IPS DF 6.9 (cell line): ENCODE measurements at regions not wholly inside any gene's neighbourhood (a gene's known extent, or its start where the extent isn't known, plus 50 kb on each side); places are given as distances from the start of the nearest gene placed in this dataset.
A peak's percentile ranks its signal among the peaks of the same experiment; 100 is the strongest.
"Not testable (repeated sequence)": the region's sequence is repeated elsewhere in the genome, so short reads cannot be mapped to it uniquely, and the experiment has no call there.

Experiments
- DNase-seq: peaks from one replicate; pipeline ENCODE4 v3.0.0-alpha.2; 2013; ENCODE audit warnings: low read depth, low spot score
- H3K27ac ChIP-seq: one replicate; pipeline ENCODE4 v1.5.1; 2013; ENCODE audit warnings: low read length, control low read depth
- H3K27me3 ChIP-seq: 2 replicates; pipeline ENCODE4 v1.6.1; 2013; ENCODE audit warnings: mild to moderate bottlenecking, low read length; ENCODE audit not compliant: control insufficient read depth, insufficient read depth
- H3K36me3 ChIP-seq: 2 replicates; pipeline ENCODE4 v1.6.1; 2013; ENCODE audit warnings: low read length; ENCODE audit not compliant: control insufficient read depth, insufficient read depth
- H3K4me1 ChIP-seq: 2 replicates; pipeline ENCODE4 v1.6.1; 2013; ENCODE audit warnings: low read length; ENCODE audit not compliant: control insufficient read depth, insufficient read depth
- H3K4me3 ChIP-seq: 2 replicates; pipeline ENCODE4 v1.5.1; 2013; ENCODE audit warnings: mild to moderate bottlenecking, low read length
- H3K9me3 ChIP-seq: 2 replicates; pipeline ENCODE4 v1.6.1; 2013; ENCODE audit warnings: low read length, inconsistent platforms; ENCODE audit not compliant: control insufficient read depth, insufficient read depth
- WGBS: extraction: QIAGEN DNeasy Blood & Tissue Kit; methylation state at CpG from one replicate; pipeline ENCODE4 v1.1.7; 2013; ENCODE audit warnings: mixed read lengths, missing lambda C conversion rate; ENCODE audit not compliant: insufficient read length, insufficient coverage; 5-methylcytosine and 5-hydroxymethylcytosine counted together

DNA sequence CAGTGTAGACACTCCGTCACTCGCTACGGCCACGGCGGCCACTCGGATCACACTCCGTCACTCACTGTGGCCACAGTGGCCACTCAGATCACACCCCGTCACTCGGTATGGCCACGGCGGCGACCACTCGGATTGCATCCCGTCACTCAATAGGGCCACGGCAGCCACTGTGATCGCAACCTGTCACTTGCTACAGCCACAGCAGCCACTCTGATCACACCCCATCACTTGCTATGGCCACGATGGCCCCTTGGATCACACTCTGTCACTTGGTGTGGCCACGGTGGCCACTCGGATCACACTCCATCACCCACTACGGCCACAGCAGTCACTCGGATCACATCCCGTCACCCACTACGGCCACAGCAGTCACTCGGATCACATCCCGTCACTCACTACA lies 175.3 kb downstream of the LAT start:
- H3K4me3 ChIP-seq, H3K4me1 ChIP-seq, H3K9me3 ChIP-seq, H3K27me3 ChIP-seq, DNase-seq, H3K36me3 ChIP-seq, H3K27ac ChIP-seq: not testable (repeated sequence)
- WGBS, result no CpG with 5 or more reads among the region's 25 CpGs

DNA sequence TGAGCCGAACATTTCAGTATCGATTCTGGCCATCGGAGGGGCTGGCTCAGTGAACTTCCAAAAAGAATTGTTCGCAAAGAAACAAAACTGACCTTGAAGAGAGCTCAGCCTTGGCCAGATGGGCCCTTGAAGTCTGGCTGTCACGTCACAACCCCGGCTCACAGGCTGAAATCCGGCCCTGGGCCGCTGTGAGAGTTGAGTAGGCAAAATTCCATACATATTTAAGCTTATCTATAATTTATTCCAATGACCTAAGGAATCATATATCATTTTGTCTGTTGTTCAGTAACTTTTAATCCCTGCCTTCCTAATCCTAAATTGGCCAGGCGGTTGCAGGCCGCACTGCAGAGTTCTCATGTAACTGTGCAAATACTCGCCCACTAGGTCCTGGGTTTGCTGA lies 174.8 kb downstream of the LAT start:
- H3K36me3 ChIP-seq, H3K4me3 ChIP-seq, H3K27me3 ChIP-seq, H3K9me3 ChIP-seq, H3K27ac ChIP-seq, H3K4me1 ChIP-seq, DNase-seq: not testable (repeated sequence)
- no CpG with 5 or more reads among the region's 11 CpGs for WGBS

DNA sequence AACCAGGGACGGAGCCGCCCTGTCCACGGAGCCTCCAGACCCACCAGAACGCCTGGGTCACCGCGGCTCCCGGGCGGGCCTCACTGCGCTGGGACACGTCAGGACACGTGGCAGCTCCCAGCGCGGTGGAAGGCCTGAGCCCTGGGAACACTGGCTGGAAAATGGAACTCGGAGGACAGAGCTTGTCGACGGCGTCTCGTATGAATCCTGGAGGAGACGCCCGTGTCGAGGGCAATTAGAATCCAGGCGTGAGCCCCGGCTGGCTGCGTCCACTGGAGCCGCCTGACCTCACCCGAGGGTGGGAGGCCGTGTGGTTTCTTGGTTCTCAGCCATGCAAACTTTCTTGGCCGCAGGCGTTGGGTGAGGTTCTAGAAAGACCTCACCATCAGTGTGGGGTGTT lies 173.9 kb downstream of the LAT start:
- Histone ChIP-seq H3K36me3 (no peaks in the 10 kb centered on the region), H3K9me3 (no peaks in the 10 kb centered on the region), H3K4me1 (peaks cover 6% of the 10 kb centered on the region; the same call in 1 of the 2 replicates), H3K4me3 (no peak overlapping the region), H3K27ac (no peak overlapping the region), H3K27me3 (no peaks in the 10 kb centered on the region)
- DNase-seq, result no peak
- WGBS, result no CpG with 5 or more reads among the region's 29 CpGs

DNA sequence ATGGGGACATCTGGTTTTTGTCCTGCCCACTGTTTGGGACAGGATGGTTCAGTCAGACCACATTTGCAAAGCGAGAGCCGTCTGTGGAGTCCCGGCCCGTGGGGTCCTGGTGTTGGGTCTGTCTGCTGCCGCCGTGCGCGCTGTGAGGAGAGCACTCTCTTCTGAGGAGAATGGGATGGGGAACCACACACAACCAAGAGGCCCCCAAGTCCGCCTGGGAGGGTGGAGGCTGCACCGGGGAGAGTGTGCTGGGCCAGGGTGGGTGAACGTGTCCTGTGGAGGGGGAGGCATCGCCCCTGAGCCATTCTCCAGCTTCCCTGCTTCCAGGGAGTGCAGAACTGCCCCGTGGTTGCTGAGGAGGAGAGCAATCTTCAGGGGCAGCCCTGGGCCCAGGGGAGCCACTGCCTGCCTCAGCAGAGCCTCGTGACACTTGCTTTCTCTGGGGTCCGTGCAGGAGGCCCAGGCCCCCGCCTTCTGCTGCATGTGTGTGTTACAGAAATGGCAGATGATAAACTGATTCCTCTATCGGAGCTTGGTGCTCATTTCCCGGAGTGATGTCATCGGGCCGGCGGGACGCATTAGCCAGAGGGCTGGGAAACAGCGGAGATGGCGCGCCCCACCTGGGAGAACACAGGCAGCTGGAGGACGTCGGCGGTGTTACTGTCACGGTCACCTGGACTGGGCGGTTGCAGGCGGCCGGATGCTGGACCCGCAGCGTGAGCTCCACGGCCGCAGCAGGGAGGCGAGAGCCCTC lies 173.4 kb downstream of the LAT start:
- H3K27me3 ChIP-seq, H3K4me3 ChIP-seq, H3K9me3 ChIP-seq, H3K4me1 ChIP-seq, H3K27ac ChIP-seq, DNase-seq, H3K36me3 ChIP-seq: not testable (repeated sequence)
- WGBS, result no CpG with 5 or more reads among the region's 37 CpGs

DNA sequence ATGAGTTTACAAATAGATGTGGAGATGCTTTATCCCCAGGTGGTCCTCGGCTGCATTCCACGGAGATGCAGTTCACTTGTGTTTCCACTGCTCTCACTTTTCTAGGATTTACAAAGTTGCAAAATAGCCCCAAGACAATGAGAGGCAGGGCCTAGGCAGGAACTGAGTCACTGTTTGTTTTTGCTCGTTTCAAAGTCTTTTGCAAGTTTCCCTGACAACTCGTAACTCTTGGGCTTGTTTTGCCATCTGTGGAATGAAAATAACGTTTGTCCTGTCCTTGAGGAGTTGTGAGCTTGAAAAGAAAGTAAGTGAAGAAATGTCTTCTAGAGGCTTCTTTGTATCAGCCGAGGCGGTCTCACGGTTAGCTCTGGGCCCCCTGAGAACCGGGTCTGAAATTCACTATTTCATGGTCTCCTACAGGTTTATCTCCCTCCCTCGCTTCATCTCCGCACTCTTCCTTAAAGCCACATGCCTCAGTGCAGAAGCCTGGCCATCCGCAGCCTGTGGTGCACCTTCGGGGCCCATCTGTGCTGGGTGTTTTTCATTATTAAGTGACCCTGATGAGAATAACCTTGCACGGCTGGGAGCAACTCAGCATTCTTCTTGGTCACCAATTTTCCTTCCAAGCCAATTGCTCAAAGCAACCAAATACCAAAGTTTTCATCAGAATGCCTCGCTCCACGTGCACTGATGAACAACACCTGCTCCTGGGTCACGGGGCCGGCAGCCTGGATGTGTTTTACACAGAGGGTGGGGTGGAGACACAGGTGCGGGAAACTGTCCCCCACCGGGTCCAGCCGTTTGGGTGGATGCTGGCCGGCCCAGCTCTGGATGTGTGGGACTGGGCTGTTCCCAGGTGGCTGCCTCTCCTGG lies 172.4 kb downstream of the LAT start:
- not testable (repeated sequence) for H3K9me3 ChIP-seq, H3K36me3 ChIP-seq, H3K4me3 ChIP-seq, H3K27me3 ChIP-seq, H3K4me1 ChIP-seq, H3K27ac ChIP-seq
- WGBS, result no CpG with 5 or more reads among the region's 22 CpGs
- DNase-seq, result peak; percentile 41

DNA sequence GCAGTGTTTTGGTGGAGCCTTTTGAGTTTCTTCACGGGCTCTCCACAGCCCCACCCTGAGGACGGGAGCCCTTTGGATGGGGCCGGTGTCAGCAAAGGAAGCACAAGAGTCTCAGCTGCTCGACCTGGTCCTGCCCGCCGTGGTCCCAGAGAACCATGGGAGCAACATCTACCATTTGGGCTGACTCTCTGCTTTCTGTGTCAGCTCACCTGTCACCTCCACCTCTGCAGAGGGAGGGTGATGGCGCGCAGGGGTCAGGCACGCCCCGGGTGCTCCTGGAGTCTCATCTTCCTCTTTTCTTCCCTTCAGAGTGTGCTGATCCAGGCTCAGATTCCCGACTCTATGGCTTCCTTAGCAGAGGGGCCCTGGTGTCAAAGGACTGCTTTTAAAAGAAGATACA lies 171.7 kb downstream of the LAT start:
- H3K27me3 ChIP-seq, result no peaks in the 10 kb centered on the region
- no peak overlapping the region for H3K4me3 ChIP-seq
- no peak for DNase-seq
- no peak overlapping the region for H3K27ac ChIP-seq
- H3K4me1 ChIP-seq, result peaks cover 6% of the 10 kb centered on the region; the same call in 1 of the 2 replicates
- H3K9me3 ChIP-seq, result no peaks in the 10 kb centered on the region
- no peaks in the 10 kb centered on the region for H3K36me3 ChIP-seq
- no CpG with 5 or more reads among the region's 11 CpGs for WGBS

DNA sequence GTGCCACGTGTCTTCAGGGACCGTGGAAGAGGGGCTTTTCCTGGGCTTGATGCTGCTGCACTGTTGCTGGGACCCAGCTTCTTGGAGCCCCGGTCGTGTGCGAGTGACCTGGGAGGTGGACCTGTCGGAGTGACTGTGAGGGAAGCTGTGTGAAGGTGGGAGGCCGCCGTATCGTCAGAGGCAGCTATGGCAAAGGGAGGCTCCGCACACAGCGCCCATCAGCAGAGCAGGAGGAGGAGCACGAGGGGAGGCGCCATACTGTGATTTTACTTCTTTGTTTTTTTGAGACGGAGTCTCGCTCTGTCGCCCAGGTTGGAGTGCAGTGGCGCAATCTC lies 171.0 kb downstream of the LAT start:
- not testable (repeated sequence) for DNase-seq, H3K9me3 ChIP-seq, H3K4me3 ChIP-seq, H3K4me1 ChIP-seq, H3K27me3 ChIP-seq, H3K27ac ChIP-seq, H3K36me3 ChIP-seq
- WGBS, result no CpG with 5 or more reads among the region's 17 CpGs

DNA sequence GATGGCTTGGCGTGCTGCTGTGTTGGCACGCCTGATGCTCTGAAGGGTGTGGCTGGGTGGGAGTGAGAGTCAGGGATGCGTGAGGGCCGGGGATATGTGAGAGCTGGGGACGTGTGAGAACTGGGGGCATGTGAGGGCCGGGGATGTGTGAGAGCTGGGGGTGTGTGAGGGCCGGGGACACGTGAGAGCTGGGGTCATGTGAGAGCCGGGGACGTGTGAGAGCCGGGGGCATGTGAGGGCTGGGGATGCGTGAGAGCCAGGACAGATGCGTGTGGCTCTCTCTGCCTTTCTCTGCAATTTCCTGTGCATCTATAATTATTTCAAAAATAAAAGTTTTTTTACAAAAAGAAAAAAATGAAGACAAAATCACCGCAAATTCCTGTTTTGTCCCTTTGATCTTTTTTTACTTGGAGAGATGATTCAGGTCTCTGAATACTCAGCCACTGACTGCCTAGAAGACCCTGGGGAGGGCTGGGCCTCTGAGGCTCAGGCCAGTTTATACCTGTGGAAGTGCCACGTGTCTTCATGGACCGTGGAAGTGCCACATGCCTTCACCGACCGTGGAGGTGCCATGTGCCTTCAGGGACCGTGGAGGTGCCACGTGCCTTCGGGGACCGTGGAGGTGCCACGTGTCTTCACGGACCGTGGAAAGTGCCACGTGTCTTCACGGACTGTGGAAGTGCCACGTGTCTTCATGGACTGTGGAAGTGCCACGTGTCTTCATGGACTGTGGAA lies 170.4 kb downstream of the LAT start:
- H3K4me1 ChIP-seq, H3K9me3 ChIP-seq, H3K4me3 ChIP-seq, H3K27me3 ChIP-seq, DNase-seq, H3K36me3 ChIP-seq, H3K27ac ChIP-seq: not testable (repeated sequence)
- no CpG with 5 or more reads among the region's 29 CpGs for WGBS

DNA sequence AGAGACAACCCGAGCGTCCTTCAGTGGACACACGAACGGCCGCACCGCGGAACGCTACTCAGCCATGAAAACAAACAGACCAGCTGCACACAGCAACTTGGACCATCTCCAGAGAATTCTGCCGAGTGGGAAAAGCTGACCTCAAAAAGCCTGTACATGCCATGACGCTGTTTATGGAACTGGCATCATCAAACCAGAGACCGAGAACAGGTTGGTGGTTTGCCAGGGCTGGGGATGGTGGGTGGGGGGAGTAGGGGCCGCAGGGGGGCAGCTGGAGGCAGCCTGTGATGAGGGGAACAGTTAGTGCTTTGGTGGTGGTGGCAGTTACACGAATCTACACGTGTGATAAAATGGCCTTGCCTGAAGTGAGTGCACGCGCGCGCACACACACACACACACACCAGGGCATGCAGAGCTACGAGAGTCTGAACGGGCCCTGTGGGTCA lies 169.8 kb downstream of the LAT start:
- DNase-seq, result no peak
- WGBS, result no CpG with 5 or more reads among the region's 20 CpGs
- Histone ChIP-seq H3K27me3 (no peaks in the 10 kb centered on the region), H3K9me3 (no peaks in the 10 kb centered on the region), H3K36me3 (no peaks in the 10 kb centered on the region), H3K4me1 (peaks cover 6% of the 10 kb centered on the region; the same call in 1 of the 2 replicates), H3K4me3 (no peak overlapping the region), H3K27ac (no peak overlapping the region)

DNA sequence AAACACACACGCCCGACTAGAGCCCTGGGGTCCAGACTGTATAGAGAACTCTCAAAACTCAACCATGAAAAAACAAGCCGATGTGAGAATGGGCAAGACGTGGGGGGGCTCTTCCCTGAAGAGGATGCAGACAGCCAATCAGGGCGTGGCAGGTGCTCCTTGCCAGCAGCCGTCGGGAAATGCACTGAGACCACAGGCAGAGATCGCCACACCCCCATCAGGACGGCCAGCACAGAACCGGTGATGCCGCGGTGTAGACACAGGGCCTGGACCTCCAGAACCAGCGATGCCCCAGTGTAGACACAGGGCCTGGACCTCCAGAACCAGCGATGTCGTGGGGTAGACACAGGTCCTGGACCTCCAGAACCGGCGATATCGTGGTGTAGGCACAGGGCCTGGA lies 169.2 kb downstream of the LAT start:
- H3K4me3 ChIP-seq, result no peak overlapping the region
- no peaks in the 10 kb centered on the region for H3K36me3 ChIP-seq
- no peaks in the 10 kb centered on the region for H3K27me3 ChIP-seq
- H3K9me3 ChIP-seq, result no peaks in the 10 kb centered on the region
- H3K27ac ChIP-seq, result no peak overlapping the region
- no peak for DNase-seq
- no CpG with 5 or more reads among the region's 18 CpGs for WGBS
- peaks cover 6% of the 10 kb centered on the region; the same call in 1 of the 2 replicates for H3K4me1 ChIP-seq
